ENCODE measurements at regions not wholly inside any gene's neighbourhood (a gene's known extent, or its start where the extent isn't known, plus 50 kb on each side); places are given as distances from the start of the nearest gene placed in this dataset.

GRCh38 chr11:92808022-92808421 is 161.4 kb upstream of the MTNR1B start:
- DNase-seq: no peak

GRCh38 chr11:92810423-92811064 is 158.9 kb upstream of the MTNR1B start:
- no peak for DNase-seq

GRCh38 chr11:92811341-92811740 is 158.1 kb upstream of the MTNR1B start:
- no peak for DNase-seq

- DNase-seq: no peak
Observed at GRCh38 chr11:92812841-92813240, 156.6 kb upstream of the MTNR1B start.

- no peak for DNase-seq
Observed at GRCh38 chr11:92819830-92820229, 149.6 kb upstream of the MTNR1B start.

- DNase-seq: no peak
Observed at GRCh38 chr11:92820860-92821259, 148.6 kb upstream of the MTNR1B start.

- DNase-seq: no peak
Observed at GRCh38 chr11:92822410-92822809, 147.0 kb upstream of the MTNR1B start.

GRCh38 chr11:92826136-92826535 is 143.3 kb upstream of the MTNR1B start:
- DNase-seq: no peak

GRCh38 chr11:92826603-92827002 is 142.8 kb upstream of the MTNR1B start:
- no peak for DNase-seq

GRCh38 chr11:92827132-92827531 is 142.3 kb upstream of the MTNR1B start:
- no peak for DNase-seq

- no peak for DNase-seq
Observed at GRCh38 chr11:92828556-92828955, 140.9 kb upstream of the MTNR1B start.

GRCh38 chr11:92829121-92829520 is 140.3 kb upstream of the MTNR1B start:
- no peak for DNase-seq

GRCh38 chr11:92829671-92830070 is 139.8 kb upstream of the MTNR1B start:
- DNase-seq: no peak

- no peak for DNase-seq
Observed at GRCh38 chr11:92830377-92831155, 138.9 kb upstream of the MTNR1B start.

- DNase-seq: no peak
Observed at GRCh38 chr11:92834296-92835020, 135.0 kb upstream of the MTNR1B start.

- DNase-seq: no peak
Observed at GRCh38 chr11:92837595-92837994, 131.9 kb upstream of the MTNR1B start.

- DNase-seq: no peak
Observed at GRCh38 chr11:92838759-92839310, 130.6 kb upstream of the MTNR1B start.

GRCh38 chr11:92839450-92839849 is 130.0 kb upstream of the MTNR1B start:
- no peak for DNase-seq

GRCh38 chr11:92841719-92842118 is 127.7 kb upstream of the MTNR1B start:
- DNase-seq: no peak

- DNase-seq: no peak
Observed at GRCh38 chr11:92843455-92843854, 126.0 kb upstream of the MTNR1B start.

- DNase-seq: no peak
Observed at GRCh38 chr11:92844197-92844596, 125.3 kb upstream of the MTNR1B start.

- no peak for DNase-seq
Observed at GRCh38 chr11:92845390-92845789, 124.1 kb upstream of the MTNR1B start.

GRCh38 chr11:92845805-92846204 is 123.6 kb upstream of the MTNR1B start:
- no peak for DNase-seq
